T-helper 2 cell treated with Interferon-gamma antibody and Interleukin-4, amounts not matched to agents 5 μg/mL and 100 μg/mL, for 36 hours (primary cell): ENCODE measurements at regions not wholly inside any gene's neighbourhood (a gene's known extent, or its start where the extent isn't known, plus 50 kb on each side); places are given as distances from the start of the nearest gene placed in this dataset.

ENCODE experiments used
- DNase-seq: peaks from one replicate; pipeline ENCODE4 v3.0.0; 2021; ENCODE audit warnings: low spot score
- H3K27ac Mint-ChIP-seq: one replicate; pipeline ENCODE4 v1.8.0; 2021; ENCODE audit warnings: mild to moderate bottlenecking, mixed read lengths
- H3K27me3 Mint-ChIP-seq: one replicate; pipeline ENCODE4 v1.8.0; 2021; ENCODE audit warnings: low read depth, mixed read lengths
- H3K36me3 Mint-ChIP-seq: one replicate; pipeline ENCODE4 v1.8.0; 2021; ENCODE audit warnings: low read depth, mixed read lengths
- H3K4me1 Mint-ChIP-seq: one replicate; pipeline ENCODE4 v1.8.0; 2021; ENCODE audit warnings: low read depth, mixed read lengths
- H3K4me3 Mint-ChIP-seq: one replicate; pipeline ENCODE4 v1.8.0; 2022; ENCODE audit warnings: mild to moderate bottlenecking, moderate library complexity, mixed read lengths
- H3K9me3 Mint-ChIP-seq: one replicate; pipeline ENCODE4 v1.8.0; 2021; ENCODE audit warnings: mixed read lengths

- Mint-ChIP-seq H3K27me3 (no peaks in the 10 kb centered on the region), H3K9me3 (no peaks in the 10 kb centered on the region), H3K4me1 (no peaks in the 10 kb centered on the region), H3K27ac (no peak overlapping the region), H3K4me3 (no peak overlapping the region), H3K36me3 (no peaks in the 10 kb centered on the region)
- DNase-seq = no peak
Observed at GRCh38 chr4:85419103-85419502, 55.8 kb upstream of the ARHGAP24 start.

- no peaks in the 10 kb centered on the region for H3K36me3 Mint-ChIP-seq
- H3K4me1 Mint-ChIP-seq = no peaks in the 10 kb centered on the region
- no peak overlapping the region for H3K4me3 Mint-ChIP-seq
- DNase-seq = no peak
- no peaks in the 10 kb centered on the region for H3K9me3 Mint-ChIP-seq
- no peaks in the 10 kb centered on the region for H3K27me3 Mint-ChIP-seq
- no peak overlapping the region for H3K27ac Mint-ChIP-seq
Observed at GRCh38 chr4:85420831-85421230, 54.1 kb upstream of the ARHGAP24 start.

GRCh38 chr4:85423431-85423830 lies 51.5 kb upstream of the ARHGAP24 start:
- Mint-ChIP-seq H3K27me3 (no peaks in the 10 kb centered on the region), H3K4me1 (no peaks in the 10 kb centered on the region)

More at GRCh38 chr4:85423431-85423830, 51.5 kb upstream of the ARHGAP24 start:
- no peak overlapping the region for H3K4me3 Mint-ChIP-seq
- H3K9me3 Mint-ChIP-seq = no peaks in the 10 kb centered on the region
- no peak overlapping the region for H3K27ac Mint-ChIP-seq
- H3K36me3 Mint-ChIP-seq = no peaks in the 10 kb centered on the region
- DNase-seq = no peak
